T-helper 9 cell (primary cell): ENCODE measurements at regions not wholly inside any gene's neighbourhood (a gene's known extent, or its start where the extent isn't known, plus 50 kb on each side); places are given as distances from the start of the nearest gene placed in this dataset.

ENCODE experiments used
- DNase-seq: peaks from one replicate; pipeline ENCODE4 v3.0.0-alpha.2; 2020

DNA sequence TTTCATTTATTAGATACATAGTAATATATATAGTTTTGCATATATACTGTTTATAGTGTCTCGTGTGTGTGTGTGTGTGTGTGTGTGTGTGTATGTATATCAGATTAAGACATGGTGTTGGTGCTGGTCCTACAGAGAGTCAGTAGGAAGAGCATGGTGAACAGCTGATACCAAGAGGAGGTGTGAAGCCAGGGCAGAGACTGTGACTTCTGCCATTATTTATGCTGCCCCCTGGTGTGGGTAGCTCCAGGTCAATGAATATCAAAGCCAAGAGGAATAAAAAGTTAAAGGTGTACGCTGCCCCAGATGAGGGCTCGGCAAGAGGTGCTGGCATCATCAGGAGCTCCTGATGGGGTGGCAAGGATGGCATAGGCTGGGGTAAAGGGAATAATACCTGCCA lies 299.5 kb upstream of the RASGRP1 start:
- no peak for DNase-seq

DNA sequence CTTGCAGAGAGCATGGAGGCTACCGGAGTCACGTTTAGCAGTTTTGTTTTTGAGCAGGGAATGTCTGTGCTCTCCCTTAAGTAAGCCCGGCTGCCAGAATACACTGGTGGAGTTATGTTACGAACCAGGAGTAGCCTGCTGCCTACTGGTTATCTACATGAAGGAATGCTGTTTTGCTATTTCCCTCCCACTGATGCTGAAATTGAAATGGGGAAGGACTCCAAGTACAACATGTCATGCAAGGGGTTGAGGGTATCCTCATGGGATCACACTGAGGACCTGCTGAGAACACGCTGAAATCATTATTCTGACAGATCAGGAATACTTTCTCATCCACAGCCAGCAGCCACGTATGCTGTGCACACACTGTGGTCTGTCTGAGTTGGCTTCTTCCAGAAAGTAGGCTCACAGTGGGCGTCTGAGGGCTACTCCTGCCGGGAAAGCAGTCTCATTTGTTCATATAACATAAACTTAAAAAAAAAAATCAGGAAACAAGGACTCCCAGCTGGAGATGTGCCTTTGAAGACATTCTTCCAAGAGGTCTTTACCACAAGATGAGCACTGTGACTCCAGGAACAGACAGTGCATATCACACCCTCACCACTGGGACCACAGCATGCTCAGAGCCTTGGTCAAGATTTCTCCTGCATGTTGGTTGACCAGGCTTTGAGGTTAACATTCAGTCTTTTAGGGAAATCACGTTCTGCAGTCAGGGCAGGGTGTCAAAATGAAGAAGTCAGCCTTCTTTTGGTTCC lies 300.4 kb upstream of the RASGRP1 start:
- DNase-seq = no peak

DNA sequence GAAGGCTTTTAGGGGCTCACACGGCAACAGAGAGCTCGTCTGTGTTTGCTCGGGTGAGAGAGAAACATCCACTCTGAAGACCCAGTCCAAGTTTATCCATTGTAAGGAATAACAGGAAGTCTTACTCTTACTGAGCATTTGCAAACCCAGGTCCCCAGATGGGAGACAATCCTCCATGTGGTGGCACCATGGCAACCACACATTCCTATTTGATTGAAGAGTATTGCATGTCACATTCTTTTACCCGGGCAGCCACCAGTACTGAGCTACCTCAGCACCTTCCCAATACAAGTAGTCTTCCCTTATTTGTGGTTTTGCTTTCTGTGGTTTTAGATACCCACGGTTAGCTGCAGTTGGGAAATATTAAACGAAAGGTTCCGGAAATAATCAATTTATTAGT lies 302.9 kb upstream of the RASGRP1 start:
- DNase-seq = no peak

DNA sequence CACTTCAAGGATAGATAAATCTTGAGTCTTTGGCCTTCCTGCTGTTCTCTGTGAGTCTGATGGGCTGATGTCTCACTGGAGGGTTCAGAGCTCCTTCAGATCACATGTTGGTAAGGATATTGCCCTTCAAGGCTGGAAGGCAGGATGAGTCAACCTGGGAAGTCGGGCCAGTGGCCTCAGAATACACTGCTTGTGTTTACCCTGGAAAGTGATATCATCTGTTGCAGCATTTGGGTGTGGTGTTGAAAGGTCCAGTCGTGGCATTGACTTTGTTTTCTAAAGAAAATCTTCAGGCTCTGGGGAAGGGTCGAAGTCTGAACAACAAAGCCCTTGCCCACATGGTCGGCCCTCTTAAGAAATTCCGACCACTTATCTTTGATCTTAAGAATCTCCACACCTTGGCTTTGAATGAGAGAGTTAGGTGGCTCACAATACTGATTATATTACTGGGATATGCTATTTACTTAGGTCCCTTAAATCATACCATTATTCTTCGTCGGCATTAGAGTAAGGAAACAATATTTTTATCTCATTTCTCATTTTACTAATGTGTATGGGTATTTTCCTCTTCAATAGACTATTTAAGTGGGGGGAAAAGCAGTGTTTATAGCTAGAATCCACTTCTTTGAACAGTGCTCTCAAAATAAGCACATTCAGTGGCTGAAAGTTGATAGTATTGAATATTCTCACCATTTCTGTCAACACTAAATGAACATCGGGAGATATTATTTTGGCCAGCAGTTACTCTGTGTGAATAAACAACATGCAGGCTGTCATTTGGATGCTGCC lies 303.9 kb upstream of the RASGRP1 start:
- DNase-seq = no peak

DNA sequence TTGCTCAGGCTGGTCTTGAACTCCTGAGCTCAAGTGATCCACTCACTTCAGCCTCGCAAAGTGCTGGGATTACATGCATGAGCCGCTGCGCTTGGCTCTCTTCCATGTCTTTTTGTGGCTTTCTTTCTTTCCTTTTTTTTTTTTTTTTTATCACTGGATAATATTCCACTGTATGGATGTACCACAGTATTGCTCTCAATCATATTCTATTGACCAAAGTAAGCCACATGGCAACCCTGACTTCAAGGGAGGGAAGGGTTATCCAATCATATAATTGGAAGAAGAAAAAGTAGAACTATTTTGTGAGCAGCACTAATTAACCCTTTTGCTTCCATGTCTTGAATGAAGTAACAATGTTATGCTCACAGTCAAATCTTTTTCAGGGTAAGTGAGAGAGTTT lies 307.0 kb upstream of the RASGRP1 start:
- DNase-seq = no peak

DNA sequence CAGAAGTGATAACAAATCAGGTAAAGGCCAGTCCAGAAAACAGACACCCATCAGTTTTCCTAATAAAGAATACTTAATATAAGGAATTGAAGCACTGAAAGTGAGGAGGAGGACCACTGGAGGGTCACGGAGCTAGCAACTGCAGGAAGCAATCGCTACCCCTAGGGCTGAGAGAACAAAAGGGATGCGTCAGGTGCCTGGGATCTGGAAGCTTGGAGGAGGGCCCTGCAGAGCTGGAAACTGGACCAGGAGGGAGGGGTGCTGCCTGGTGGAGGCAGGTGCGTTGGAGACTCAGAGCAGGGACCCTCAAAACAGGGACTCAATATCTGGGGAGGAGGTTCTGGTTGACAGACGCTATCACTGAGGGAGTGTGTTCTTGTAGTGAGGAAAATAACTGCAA lies 308.1 kb upstream of the RASGRP1 start:
- no peak for DNase-seq

DNA sequence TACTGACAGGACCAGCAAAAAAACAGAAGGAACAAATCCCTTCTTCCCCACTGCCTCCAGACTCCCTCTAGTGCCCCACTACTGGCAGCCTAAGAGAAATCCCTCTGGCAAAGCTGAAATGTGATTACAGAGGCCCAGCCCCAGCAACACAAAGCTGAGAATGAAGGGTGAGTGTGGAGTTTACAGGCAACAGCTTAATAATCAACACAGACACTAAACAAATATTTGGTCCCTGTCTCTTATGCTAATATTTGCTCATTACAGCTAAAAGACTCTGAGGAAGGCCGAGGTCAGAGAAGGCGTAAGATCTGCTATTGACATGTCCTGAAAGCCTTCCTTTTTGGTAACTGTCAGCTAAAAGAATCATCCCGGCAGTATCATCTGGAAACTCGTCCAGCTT lies 308.5 kb upstream of the RASGRP1 start:
- DNase-seq = no peak

DNA sequence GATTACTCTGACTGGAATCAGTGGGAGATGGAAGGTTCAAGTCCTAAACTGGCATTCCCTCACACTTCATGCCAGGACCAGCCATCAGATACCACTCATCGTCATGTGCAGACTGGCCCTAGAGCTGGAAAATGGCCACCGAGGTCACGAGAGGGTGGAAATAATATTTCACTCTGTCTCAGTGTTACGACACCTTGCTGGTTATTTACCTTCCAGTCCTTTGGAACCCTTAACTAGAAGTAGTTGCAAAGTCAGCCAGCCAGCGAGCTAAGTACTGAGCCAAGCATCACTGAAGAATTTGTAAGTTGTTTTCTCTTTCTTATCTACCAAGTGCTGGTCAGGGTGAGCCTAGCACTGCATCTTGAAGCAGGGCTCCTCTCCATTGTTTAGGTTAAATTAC lies 309.9 kb upstream of the RASGRP1 start:
- DNase-seq = no peak

DNA sequence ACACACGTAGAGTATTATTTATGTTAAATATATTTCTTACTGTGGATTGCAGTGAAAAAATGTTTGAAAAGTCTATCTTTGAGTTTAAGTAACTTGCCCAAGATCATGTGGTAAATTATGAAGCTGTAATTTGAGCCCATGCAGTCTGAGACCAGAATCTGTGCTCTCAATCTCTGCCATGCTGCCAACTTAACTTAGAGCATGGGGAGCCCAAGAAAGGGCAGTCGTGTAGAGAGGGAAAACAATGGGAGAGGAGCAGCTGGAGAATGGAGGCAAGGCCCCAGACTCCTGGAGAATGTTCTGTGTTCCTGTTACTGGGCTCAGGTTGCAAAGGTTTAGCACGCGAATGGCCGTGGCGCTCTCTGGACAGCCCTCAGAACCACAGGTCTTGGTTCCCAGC lies 311.6 kb upstream of the RASGRP1 start:
- no peak for DNase-seq

DNA sequence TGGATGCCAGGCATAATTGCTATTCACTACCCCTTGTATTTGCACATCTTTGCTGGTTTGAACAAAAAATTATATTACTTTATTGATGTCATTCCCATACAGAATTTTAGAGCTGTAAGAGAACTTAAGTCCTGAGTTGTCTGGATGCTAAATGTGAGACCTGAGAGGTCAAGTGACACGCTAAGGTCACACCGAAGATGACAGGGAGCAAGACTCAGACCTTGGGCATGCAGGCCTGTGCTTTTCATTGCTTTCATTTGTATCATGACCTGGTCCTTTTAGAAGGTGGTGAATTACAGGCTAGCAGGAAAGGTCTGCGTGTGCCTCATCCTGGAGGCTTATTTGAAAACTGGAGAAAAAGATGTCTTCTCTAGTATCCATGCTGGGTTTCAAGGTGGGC lies 312.0 kb upstream of the RASGRP1 start:
- DNase-seq = no peak

DNA sequence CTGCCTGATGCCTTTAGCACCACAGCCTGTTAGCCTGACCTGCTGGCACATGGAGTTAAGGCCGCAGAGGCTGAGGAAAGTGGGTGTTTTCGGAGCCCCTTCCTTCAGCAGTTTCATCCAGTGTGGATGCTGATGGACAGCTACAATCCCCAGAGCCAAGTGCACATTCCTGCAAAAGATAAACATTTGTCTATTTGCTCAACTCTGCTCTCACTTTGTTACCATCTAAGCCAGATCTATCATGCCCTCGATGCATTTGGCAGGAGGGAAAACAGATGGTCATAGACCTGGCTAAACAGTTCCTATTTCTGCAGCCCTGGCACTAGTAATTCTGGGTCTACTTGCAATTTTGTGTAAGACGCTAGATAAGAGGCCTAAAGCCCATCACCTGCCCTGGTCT lies 312.9 kb upstream of the RASGRP1 start:
- DNase-seq = no peak

DNA sequence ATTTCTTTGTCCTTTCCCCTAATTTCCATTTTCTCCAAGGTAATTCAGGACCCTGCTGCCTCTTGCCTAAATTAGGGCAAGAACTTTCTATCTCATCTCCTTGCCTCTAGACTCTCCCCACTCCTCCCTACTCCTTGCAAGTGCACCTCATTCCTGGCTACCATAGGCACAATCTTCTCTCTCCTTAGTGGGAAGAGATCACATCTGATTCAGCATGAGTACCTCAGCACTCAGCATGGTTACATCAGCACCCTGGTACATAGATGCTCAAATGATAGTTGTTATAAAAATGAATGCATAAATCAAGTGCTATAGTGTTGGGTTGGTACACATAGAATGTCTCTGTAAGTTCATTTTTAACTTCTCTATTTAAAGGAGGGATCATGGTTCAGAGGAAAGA lies 313.4 kb upstream of the RASGRP1 start:
- no peak for DNase-seq

DNA sequence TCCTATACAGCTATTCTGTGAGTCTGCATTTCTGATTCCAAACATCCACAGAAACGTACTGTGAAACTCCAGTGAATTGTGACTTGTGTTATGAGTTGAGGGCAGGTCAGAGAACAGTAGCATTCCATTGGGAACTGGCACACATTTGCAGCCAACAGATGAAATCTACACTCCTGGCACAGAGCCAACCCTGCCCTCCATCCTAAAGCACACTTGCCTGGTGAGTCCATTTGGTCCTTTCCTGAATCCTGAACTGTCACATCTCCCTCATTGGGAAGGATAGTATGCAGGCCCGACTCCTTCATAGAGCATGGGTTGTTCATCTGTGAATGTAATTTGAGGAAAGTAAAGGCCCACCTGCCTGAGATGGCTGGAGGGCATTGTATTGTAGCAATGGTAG lies 314.3 kb upstream of the RASGRP1 start:
- no peak for DNase-seq

DNA sequence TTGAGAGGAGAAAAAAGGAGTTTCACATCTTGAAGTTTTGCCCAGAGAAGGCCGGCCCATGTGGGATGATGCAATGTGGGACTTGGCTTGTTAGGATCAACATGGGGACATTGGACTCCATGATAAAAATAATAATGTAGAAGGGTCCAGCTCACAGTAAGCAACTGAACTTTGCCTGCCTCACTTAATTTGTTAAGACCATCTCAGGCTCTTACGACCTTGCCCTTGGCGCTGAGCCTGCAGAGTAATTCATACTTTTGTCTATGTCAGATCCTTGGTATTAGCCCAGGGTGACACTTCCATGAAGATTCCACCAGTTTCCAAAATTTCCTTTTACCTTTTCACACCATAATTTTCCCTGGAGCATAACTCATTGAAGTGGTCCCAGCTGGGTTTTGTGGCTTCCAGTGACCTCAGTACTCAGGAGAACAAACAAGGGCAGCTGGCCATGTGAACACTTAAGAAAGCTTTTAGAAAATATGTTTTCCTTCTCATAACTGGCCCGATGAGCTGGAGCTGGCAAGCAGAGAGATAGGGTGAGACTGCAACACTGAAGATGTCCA lies 315.4 kb upstream of the RASGRP1 start:
- no peak for DNase-seq

DNA sequence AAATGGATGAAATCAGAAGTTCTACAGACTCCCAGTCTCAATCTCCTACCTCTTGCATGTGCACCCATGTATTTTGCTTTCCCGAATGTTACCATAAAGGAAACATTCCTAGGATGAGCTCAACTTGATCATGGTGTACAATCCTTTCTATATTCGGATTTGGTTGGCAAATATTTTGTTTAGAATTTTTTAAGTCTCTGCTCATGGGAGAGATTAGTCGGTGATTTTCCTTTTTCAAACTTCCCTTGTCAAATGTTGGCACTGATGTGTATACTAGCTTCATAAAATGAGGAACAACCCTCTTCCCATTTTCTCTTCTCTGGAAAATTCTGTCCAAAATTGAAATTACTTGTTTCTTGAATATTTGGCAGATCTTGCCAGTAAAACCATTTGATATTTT lies 317.6 kb upstream of the RASGRP1 start:
- no peak for DNase-seq

DNA sequence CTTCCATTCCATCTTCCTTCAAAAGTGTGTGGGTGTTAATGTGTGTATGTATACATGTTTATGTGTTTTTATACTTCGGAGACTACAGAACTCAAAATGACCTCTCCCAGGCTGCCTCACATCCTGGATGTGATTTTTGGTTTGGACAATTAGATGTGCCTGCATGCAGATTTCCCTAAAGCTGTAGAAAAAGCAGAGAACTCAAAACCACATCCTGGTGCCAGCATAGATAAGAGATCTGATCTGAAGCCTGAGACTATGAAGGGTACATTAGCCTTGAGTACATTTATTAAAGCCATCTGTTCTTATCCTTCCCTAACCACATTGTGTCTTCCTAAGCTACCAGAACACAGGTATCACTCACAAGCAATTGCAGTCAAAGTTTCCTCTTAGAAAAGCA lies 319.4 kb upstream of the RASGRP1 start:
- no peak for DNase-seq

DNA sequence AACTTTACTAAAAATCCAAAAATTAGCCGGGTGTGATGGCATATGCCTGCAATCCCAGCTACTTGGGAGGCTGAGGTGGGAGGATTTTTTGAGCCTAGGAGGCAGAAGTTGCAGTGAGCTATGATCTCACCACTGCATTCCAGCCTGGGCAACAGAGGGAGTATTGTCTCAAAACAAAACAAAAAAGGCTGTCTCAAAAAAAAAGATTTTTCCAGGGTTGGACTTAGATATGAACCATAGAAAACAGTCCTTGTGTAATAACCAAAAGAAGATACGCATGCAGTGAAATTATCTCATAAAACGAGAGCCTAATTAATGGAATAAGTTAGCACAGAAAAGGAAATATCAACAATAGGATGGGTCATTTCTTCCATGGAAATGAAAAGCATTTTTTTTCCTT lies 320.4 kb upstream of the RASGRP1 start:
- no peak for DNase-seq

DNA sequence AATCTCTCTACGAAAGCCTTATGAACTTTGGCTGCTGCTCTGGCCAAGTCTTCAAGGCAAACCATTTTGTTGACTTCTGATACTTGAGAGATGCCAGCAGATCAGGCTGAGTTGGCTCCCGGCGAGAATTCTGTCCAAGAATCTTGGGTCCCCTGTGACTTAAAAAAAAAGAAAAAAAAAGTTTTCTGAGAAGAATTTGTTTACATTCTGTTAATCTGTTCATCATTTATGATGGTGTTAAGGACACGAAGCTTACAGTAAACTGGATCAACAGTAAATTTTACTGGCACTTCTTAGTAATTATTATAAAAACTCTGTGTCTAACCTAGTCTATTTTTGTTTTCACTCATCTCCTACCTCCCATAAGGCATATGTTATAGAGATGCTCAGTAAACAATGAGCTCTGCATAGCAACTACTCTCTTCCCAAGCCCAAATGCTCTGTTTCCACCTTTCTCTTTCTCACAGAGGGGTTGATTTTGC lies 320.9 kb upstream of the RASGRP1 start:
- no peak for DNase-seq

DNA sequence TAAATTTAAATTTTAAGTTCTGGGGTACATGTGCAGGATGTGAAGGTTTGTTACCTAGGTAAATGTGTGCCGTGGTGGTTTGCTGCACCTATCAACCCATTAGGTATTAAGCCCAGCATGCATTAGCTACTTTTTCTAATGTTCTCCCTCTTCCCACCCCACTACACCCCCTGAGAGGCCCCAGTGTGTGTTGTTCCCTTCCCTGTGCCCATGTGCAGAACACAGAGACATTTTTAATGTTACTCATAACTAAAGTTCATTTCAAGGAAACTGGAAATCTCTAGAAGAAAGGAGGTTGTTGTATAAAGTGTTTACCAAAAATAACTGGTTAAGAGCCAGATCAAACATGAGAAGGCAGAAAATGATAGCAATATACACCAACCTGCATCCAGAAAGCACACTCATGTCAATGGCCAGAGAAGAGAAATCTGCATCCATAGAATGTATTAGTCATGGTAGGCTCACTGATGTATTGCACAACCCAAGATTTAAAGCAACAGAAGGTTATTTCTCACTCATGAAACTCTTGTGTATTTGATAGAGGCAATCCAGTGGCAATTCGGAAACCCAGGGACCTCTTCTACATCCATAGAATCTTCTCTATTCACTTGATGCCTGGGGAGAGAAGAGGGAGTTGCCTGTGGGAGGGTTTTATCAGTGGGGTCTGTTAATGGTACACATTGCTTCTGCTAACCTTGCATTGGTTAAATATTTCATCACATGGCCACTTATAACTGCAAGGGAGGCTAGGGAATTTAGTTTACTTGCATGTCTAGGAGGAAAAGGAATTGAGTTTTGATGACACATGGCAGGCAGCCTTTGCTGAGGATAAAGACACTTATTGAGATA lies 321.9 kb upstream of the RASGRP1 start:
- DNase-seq = no peak

DNA sequence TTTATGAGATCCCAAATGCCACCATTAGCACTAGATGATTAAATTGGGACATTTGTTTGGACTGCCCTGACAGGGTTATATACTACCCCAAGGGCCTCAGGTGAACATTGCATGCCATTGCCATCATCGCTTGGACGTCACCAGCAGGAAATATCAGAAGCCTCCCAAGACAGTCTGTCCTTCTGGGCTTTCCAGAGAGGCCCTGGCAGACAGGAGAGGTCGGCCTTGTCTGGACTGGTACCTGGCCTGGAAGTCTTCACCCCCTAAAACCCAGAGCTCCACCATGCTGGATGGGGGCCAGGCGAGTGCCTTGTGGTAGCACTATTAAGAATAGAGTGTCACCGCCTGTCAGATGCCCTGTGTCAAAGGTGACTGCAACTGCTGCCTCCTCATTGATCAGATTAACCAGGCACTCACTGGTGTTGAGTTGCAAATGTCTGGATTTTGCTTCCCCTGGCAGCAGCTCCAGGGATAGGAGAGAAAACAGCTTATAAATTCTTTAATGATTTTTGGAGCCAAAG lies 324.1 kb upstream of the RASGRP1 start:
- DNase-seq = no peak

DNA sequence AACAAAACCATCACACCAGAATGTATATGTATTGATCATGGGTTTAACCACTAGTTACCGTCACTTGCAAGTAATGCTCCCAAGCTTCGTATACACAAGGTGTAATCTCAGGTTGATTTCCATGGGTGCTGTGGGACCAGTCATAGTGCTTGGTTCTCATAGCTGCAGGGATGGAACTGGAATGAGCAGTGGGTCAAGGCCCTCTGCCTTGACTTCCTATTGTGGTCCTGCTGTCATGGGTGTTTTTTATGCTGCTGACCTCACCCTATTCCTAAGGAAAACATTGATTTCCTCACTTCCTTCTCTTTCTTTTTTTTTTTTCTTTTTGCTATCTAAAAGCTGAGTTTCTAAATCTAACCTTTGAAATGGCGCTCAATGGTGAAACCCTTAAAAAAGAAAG lies 325.6 kb upstream of the RASGRP1 start:
- DNase-seq = no peak

DNA sequence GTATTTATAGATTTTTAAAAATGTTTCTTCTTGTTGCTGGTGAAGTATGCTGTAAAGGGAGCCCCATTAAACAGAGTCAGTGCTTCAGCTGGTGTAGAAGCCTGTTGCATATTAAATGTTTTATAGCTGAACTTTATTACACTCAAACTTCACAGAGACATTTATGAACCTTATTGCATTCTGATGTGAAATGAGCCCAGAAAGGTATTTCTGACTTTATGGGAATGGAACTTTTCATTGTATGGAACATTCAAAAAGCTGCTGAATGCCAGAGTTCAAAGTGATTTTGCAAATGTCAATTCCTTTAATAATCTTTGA lies 329.3 kb upstream of the RASGRP1 start:
- no peak for DNase-seq
